Progenitor cell of endocrine pancreas (in vitro differentiated cells): ENCODE measurements at regions not wholly inside any gene's neighbourhood (a gene's known extent, or its start where the extent isn't known, plus 50 kb on each side); places are given as distances from the start of the nearest gene placed in this dataset.
"Not testable (repeated sequence)": the region's sequence is repeated elsewhere in the genome, so short reads cannot be mapped to it uniquely, and the experiment has no call there.

Source experiments
- DNase-seq: peaks from one replicate; pipeline ENCODE4 v3.0.0; 2021; ENCODE audit warnings: low spot score; ENCODE audit not compliant: unreplicated experiment
- H3K27ac Mint-ChIP-seq: 2 replicates; pipeline ENCODE4 v1.8.0; 2021; ENCODE audit warnings: mild to moderate bottlenecking, moderate library complexity, mixed read lengths
- H3K27me3 Mint-ChIP-seq: 2 replicates; pipeline ENCODE4 v1.8.0; 2021; ENCODE audit warnings: mixed read lengths
- H3K36me3 Mint-ChIP-seq: 2 replicates; pipeline ENCODE4 v1.8.0; 2022; ENCODE audit warnings: mixed read lengths; ENCODE audit not compliant: insufficient read depth
- H3K4me1 Mint-ChIP-seq: 2 replicates; pipeline ENCODE4 v1.8.0; 2021; ENCODE audit warnings: low read depth, mixed read lengths
- H3K4me3 Mint-ChIP-seq: 2 replicates; pipeline ENCODE4 v1.8.0; 2021; ENCODE audit warnings: low read depth, mild to moderate bottlenecking, moderate library complexity, mixed read lengths
- H3K9me3 Mint-ChIP-seq: 2 replicates; pipeline ENCODE4 v1.8.0; 2021; ENCODE audit warnings: low read depth, mixed read lengths
- CTCF ChIP-seq: fragments of 200-600 bp; sonication (generic); IDR thresholded peaks from one replicate; pipeline ENCODE4 v1.5.0; 2021; ENCODE audit warnings: antibody characterized with exemption, mild to moderate bottlenecking; ENCODE audit not compliant: unreplicated experiment

- Mint-ChIP-seq H3K4me3 (no peak overlapping the region), H3K9me3 (no peaks in the 10 kb centered on the region), H3K27ac (no peak overlapping the region), H3K4me1 (no peaks in the 10 kb centered on the region), H3K36me3 (no peaks in the 10 kb centered on the region), H3K27me3 (no peaks in the 10 kb centered on the region)
- TF ChIP-seq CTCF = no peak
- DNase-seq = no peak
Observed at GRCh38 chr7:49706106-49706505, 67.3 kb upstream of the VWC2 start.

GRCh38 chr7:49707891-49708290 is 65.5 kb upstream of the VWC2 start:
- H3K27me3 Mint-ChIP-seq = no peaks in the 10 kb centered on the region
- no peak overlapping the region for H3K4me3 Mint-ChIP-seq
- TF ChIP-seq CTCF = no peak
- H3K4me1 Mint-ChIP-seq = no peaks in the 10 kb centered on the region
- no peaks in the 10 kb centered on the region for H3K36me3 Mint-ChIP-seq
- DNase-seq = no peak
- H3K9me3 Mint-ChIP-seq = no peaks in the 10 kb centered on the region
- H3K27ac Mint-ChIP-seq = no peak overlapping the region

GRCh38 chr7:49708590-49708989 is 64.8 kb upstream of the VWC2 start:
- H3K4me3 Mint-ChIP-seq = no peak overlapping the region
- H3K27me3 Mint-ChIP-seq = no peaks in the 10 kb centered on the region
- no peaks in the 10 kb centered on the region for H3K9me3 Mint-ChIP-seq
- no peak overlapping the region for H3K27ac Mint-ChIP-seq
- DNase-seq = no peak
- no peak for TF ChIP-seq CTCF
- peaks cover 3% of the 10 kb centered on the region for H3K4me1 Mint-ChIP-seq
- H3K36me3 Mint-ChIP-seq = no peaks in the 10 kb centered on the region

GRCh38 chr7:49711072-49711723 is 62.2 kb upstream of the VWC2 start:
- H3K4me3 Mint-ChIP-seq, H3K9me3 Mint-ChIP-seq, H3K27ac Mint-ChIP-seq, H3K4me1 Mint-ChIP-seq, DNase-seq, H3K36me3 Mint-ChIP-seq, H3K27me3 Mint-ChIP-seq: not testable (repeated sequence)

- Mint-ChIP-seq H3K9me3 (no peaks in the 10 kb centered on the region), H3K27me3 (no peaks in the 10 kb centered on the region), H3K36me3 (no peaks in the 10 kb centered on the region), H3K4me3 (no peak overlapping the region), H3K27ac (no peak overlapping the region), H3K4me1 (peaks cover 6% of the 10 kb centered on the region)
- DNase-seq = no peak
- no peak for TF ChIP-seq CTCF
Observed at GRCh38 chr7:49714182-49714581, 59.3 kb upstream of the VWC2 start.

GRCh38 chr7:49715486-49715885 is 58.0 kb upstream of the VWC2 start:
- no peak for TF ChIP-seq CTCF
- Mint-ChIP-seq H3K4me3 (no peak overlapping the region), H3K4me1 (peaks cover 6% of the 10 kb centered on the region), H3K9me3 (no peaks in the 10 kb centered on the region), H3K27ac (no peak overlapping the region), H3K27me3 (no peaks in the 10 kb centered on the region), H3K36me3 (no peaks in the 10 kb centered on the region)
- no peak for DNase-seq
